HG02870 (cell line): ENCODE measurements at regions not wholly inside any gene's neighbourhood (a gene's known extent, or its start where the extent isn't known, plus 50 kb on each side); places are given as distances from the start of the nearest gene placed in this dataset.
A peak's percentile ranks its signal among the peaks of the same experiment; 100 is the strongest.
"Not testable (repeated sequence)": the region's sequence is repeated elsewhere in the genome, so short reads cannot be mapped to it uniquely, and the experiment has no call there.

Experiments used
- ATAC-seq: cut with Tn5 transposase; IDR thresholded peaks from one replicate; pipeline ENCODE4 v1.9.1; 2021; ENCODE audit warnings: mild to moderate bottlenecking, moderate library complexity; ENCODE audit not compliant: unreplicated experiment

DNA sequence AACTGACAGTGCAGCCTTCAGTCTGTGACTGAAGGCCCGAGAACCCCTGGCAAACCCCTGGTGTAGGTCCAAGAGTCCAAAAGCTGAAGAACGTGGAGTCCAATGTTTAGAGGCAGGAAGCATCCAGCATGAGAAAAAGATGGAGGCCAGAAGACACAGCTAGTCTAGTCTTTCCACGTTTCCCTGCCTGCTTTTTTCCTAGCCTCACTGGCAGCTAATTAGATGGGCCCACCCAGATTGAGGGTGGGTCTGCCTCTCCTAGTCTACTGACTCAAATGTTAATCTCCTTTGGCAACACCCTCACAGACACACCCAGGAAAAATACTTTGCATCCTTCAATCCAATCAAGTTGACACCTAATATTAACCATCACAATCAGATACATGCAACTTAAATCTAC lies 87.8 kb downstream of the TENT5D start:
- ATAC-seq: not testable (repeated sequence)

DNA sequence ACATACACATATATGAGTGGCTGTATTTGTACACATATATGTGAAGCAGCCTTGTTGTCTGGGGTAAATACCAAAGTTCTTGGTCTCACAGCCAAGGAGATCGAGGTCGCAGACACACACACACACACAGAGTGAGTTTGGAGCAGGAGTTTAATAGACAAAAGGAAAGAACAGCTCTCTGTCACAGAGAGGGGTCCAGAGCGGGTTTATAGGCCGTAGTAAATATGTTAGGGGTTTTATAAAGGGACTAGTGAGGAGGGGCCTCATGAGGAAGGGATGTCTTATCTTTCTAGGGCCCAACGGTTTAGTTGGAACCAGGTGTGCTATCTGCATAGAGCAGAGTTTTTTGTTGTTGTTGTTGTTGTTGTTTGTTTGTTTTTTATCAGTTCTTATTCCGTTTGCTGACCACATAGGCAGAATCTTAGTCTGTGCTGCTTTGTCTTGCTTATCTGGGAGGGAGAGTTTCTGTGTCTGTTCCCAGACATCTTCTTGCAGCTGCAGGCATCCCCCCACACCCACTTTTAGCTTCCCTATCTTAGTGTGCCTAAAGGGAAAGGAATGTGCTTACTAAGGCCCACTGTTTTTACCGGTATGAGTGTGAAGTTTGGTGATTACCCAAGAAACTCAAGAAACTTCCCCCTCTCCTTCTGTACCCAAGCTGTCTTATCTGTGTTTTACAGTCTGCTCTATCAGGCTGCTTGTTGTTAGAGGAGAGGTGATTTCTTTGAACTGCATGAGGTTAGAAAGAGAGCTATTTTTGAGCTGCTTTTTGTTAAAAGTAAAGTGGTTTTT lies 91.9 kb downstream of the TENT5D start:
- no peak for ATAC-seq

DNA sequence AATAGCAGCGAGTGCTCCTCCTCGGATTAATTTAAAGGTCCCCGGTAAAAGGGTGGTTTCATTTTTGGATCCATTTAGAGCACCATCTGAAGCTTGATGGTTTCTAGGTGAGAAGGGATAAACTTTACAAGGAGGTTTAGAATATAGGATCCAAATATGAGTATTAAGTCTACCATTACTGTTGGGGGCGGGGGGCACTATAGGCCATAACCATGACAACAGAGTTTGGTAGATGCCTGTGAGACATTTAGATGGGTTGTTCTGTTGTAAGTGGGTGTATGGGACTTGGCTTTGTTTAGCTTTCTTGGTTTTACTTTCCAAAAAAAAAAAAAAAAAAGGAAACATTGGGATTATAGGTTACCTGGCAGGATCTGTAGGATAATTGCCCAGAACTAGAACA lies 92.7 kb downstream of the TENT5D start:
- no peak for ATAC-seq

- no peak for ATAC-seq
These were observed 93.4 kb downstream of the TENT5D start for GRCh38 chrX:80513625-80514024.

DNA sequence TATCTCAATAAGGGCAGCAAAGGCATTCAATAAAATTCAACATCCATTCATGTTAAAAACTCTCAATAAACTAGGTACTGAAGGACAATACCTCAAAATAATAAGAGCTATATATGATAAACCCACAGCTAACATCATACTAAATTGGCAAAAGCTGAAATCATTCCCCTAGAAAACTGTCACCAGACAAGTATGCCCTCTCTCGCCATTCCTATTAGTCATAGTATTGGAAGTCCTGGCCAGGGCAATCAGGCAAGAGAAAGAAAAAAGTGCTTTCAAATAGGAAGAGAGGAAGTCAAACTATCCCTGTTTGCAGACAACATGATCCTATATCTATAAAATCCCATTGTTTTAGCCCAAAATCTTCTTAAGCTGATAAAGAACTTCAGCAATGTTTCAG lies 116.8 kb downstream of the TENT5D start:
- no peak for ATAC-seq

DNA sequence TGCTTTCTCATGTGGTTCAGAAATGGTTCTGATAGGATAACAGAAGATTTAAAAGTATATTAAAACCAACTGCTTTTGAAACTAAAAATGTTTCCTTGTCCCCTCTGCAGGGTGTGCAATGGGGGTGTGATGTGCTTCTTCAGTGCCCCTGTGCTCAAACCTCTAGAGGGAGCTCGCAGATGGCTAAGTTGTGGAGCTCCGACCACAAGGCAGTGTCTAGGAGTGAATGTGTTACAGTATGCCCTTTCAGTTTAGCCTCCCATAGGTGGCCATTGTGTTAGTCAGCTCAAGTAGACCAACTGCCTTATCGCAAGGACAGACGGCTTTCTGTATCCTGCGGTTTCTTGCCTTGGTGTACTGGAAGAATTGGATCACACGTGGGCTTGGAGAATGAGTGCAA lies 130.5 kb downstream of the TENT5D start:
- no peak for ATAC-seq

DNA sequence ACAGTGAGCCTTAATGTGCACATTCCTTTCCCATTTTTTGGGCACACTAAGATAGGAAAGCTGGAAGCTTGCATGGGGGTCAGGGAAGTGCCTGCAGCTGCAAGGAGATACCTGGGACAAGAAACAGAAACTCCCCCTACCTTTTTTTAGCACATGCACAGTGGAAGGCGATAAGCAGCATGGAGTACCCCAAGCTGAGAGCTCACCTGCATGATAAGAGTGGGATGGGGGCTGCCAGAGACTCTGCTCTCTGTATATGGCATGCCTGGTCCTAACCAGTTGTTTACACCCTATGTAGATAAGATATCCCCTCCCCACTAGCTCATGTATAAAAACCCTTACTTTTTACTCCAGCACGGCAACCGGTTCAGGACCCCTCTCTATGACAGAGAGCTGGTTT lies 135.9 kb downstream of the TENT5D start:
- ATAC-seq: no peak

GRCh38 chrX:80572636-80573035 lies 152.4 kb downstream of the TENT5D start:
- no peak for ATAC-seq

- no peak for ATAC-seq
These were observed 153.0 kb downstream of the TENT5D start for GRCh38 chrX:80573275-80573674.

DNA sequence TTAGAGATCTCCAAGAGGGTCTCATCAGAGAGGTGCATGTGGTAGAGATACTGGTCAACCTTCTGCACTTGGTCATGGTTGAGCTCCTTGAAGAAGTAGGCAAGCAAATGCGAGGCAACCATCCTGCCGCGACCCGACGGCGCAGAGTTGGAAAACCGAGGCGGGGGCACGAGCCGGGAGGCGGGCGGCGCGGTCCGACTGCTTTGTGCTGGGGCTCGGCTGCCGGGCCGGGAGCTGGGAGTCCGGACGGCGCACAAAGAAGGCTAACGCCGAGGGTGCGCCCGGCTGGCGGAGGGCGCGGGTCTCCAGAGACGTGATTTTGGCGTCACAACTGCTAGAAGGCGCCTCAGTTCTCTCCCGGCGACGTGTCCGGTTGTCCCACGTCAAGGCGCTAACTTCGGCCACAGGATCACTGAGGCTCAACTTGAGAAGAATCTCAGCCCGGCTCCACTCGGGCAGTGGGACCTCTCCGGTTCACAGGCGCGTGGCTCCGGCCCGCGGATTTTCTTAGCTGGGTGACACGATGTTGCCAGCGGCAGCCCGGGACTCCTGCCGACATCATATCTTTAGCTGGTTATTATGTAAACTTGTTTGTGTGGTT lies 154.3 kb downstream of the TENT5D start:
- ATAC-seq: not testable (repeated sequence)

GRCh38 chrX:80576267-80576666 lies 156.0 kb downstream of the TENT5D start:
- no peak for ATAC-seq

GRCh38 chrX:80576806-80577533 lies 156.7 kb downstream of the TENT5D start:
- no peak for ATAC-seq

- peak; percentile 66 for ATAC-seq
These were observed 158.4 kb downstream of the TENT5D start for GRCh38 chrX:80578517-80579105.

GRCh38 chrX:80590992-80591391 lies 170.7 kb downstream of the TENT5D start:
- ATAC-seq: not testable (repeated sequence)

GRCh38 chrX:80602036-80602860 lies 182.0 kb downstream of the TENT5D start:
- ATAC-seq: no peak
